ENCODE measurements at regions not wholly inside any gene's neighbourhood (a gene's known extent, or its start where the extent isn't known, plus 50 kb on each side); places are given as distances from the start of the nearest gene placed in this dataset.
"Not testable (repeated sequence)": the region's sequence is repeated elsewhere in the genome, so short reads cannot be mapped to it uniquely, and the experiment has no call there.

- BruUV-seq (replicated peaks): no TSS peak
- Mint-ChIP-seq H3K9me3 (ENCODE audit: low read depth, unreplicated experiment) (peaks cover 19% of the 10 kb centered on the region), H3K4me3 (ENCODE audit: low read depth, unreplicated experiment) (no peak overlapping the region), H3K4me1 (ENCODE audit: low read depth, unreplicated experiment) (no peaks in the 10 kb centered on the region), H3K36me3 (ENCODE audit: insufficient read depth, unreplicated experiment) (no peaks in the 10 kb centered on the region), H3K27ac (ENCODE audit: unreplicated experiment) (no peak overlapping the region), H3K27me3 (ENCODE audit: unreplicated experiment) (no peaks in the 10 kb centered on the region)
- intact Hi-C loops (cut with micrococcal nuclease; ENCODE audit: unreplicated experiment): no loop called here
- no peak for DNase-seq
- CTCF ChIA-PET: no interaction called here
- TF ChIP-seq CTCF (IDR thresholded peaks at IDR 0.05; ENCODE audit: unreplicated experiment): no peak
Observed at GRCh38 chr5:117732264-117732663, 1157.6 kb upstream of the SEMA6A start.

- intact Hi-C loops (cut with micrococcal nuclease; ENCODE audit: unreplicated experiment): no loop called here
- H3K36me3 Mint-ChIP-seq (ENCODE audit: insufficient read depth, unreplicated experiment): no peaks in the 10 kb centered on the region
- BruUV-seq (replicated peaks): no TSS peak
- no peak for DNase-seq
- no peak overlapping the region for H3K4me3 Mint-ChIP-seq (ENCODE audit: low read depth, unreplicated experiment)
- TF ChIP-seq CTCF (IDR thresholded peaks at IDR 0.05; ENCODE audit: unreplicated experiment): no peak
- no peaks in the 10 kb centered on the region for H3K27me3 Mint-ChIP-seq (ENCODE audit: unreplicated experiment)
- no peaks in the 10 kb centered on the region for H3K4me1 Mint-ChIP-seq (ENCODE audit: low read depth, unreplicated experiment)
- CTCF ChIA-PET: no interaction called here
- peaks cover 19% of the 10 kb centered on the region for H3K9me3 Mint-ChIP-seq (ENCODE audit: low read depth, unreplicated experiment)
- no peak overlapping the region for H3K27ac Mint-ChIP-seq (ENCODE audit: unreplicated experiment)
Observed at GRCh38 chr5:117731446-117731845, 1156.8 kb upstream of the SEMA6A start.

- H3K36me3 Mint-ChIP-seq (ENCODE audit: insufficient read depth, unreplicated experiment); H3K27me3 Mint-ChIP-seq (ENCODE audit: unreplicated experiment); CTCF ChIA-PET; intact Hi-C loops (cut with micrococcal nuclease; ENCODE audit: unreplicated experiment); DNase-seq; H3K4me3 Mint-ChIP-seq (ENCODE audit: low read depth, unreplicated experiment); BruUV-seq (replicated peaks); H3K27ac Mint-ChIP-seq (ENCODE audit: unreplicated experiment); H3K4me1 Mint-ChIP-seq (ENCODE audit: low read depth, unreplicated experiment): not testable (repeated sequence)
- H3K9me3 Mint-ChIP-seq (ENCODE audit: low read depth, unreplicated experiment): peaks cover 14% of the 10 kb centered on the region
Observed at GRCh38 chr5:117720784-117721183, 1146.2 kb upstream of the SEMA6A start.

- DNase-seq: no peak
- Mint-ChIP-seq H3K9me3 (ENCODE audit: low read depth, unreplicated experiment) (peaks cover 12% of the 10 kb centered on the region), H3K36me3 (ENCODE audit: insufficient read depth, unreplicated experiment) (no peaks in the 10 kb centered on the region), H3K27ac (ENCODE audit: unreplicated experiment) (no peak overlapping the region), H3K27me3 (ENCODE audit: unreplicated experiment) (no peaks in the 10 kb centered on the region), H3K4me3 (ENCODE audit: low read depth, unreplicated experiment) (no peak overlapping the region), H3K4me1 (ENCODE audit: low read depth, unreplicated experiment) (no peaks in the 10 kb centered on the region)
- CTCF ChIA-PET: no interaction called here
- intact Hi-C loops (cut with micrococcal nuclease; ENCODE audit: unreplicated experiment): no loop called here
- TF ChIP-seq CTCF (IDR thresholded peaks at IDR 0.05; ENCODE audit: unreplicated experiment): no peak
- no TSS peak for BruUV-seq (replicated peaks)
Observed at GRCh38 chr5:117719413-117719812, 1144.8 kb upstream of the SEMA6A start.

- TF ChIP-seq CTCF (IDR thresholded peaks at IDR 0.05; ENCODE audit: unreplicated experiment): no peak
- Mint-ChIP-seq H3K27ac (ENCODE audit: unreplicated experiment) (no peak overlapping the region), H3K9me3 (ENCODE audit: low read depth, unreplicated experiment) (peaks cover 24% of the 10 kb centered on the region), H3K27me3 (ENCODE audit: unreplicated experiment) (no peaks in the 10 kb centered on the region), H3K36me3 (ENCODE audit: insufficient read depth, unreplicated experiment) (no peaks in the 10 kb centered on the region), H3K4me3 (ENCODE audit: low read depth, unreplicated experiment) (no peak overlapping the region), H3K4me1 (ENCODE audit: low read depth, unreplicated experiment) (no peaks in the 10 kb centered on the region)
- CTCF ChIA-PET: no interaction called here
- intact Hi-C loops (cut with micrococcal nuclease; ENCODE audit: unreplicated experiment): no loop called here
- DNase-seq: no peak
- BruUV-seq (replicated peaks): no TSS peak
Observed at GRCh38 chr5:117713585-117714198, 1139.1 kb upstream of the SEMA6A start.
